Right atrium auricular region (tissue), 2 donors: ENCODE measurements at regions not wholly inside any gene's neighbourhood (a gene's known extent, or its start where the extent isn't known, plus 50 kb on each side); places are given as distances from the start of the nearest gene placed in this dataset.

Experiments used
- DNase-seq: peaks from one replicate; pipeline ENCODE4 v3.0.0-alpha.2; 2019; ENCODE audit warnings: low spot score
- H3K27ac ChIP-seq, 2 donors: fragments of 200-600 bp; sonication (generic); 1 replicate in 1 of 2; 2 replicates in 1 of 2; pipeline ENCODE4 v1.5.1; 2016 to 2019
- H3K27me3 ChIP-seq, 2 donors: fragments of 200-600 bp; sonication (generic); one replicate each; pipeline versions ENCODE4 v1.5.1 to v1.6.0; 2017 to 2019
- H3K36me3 ChIP-seq: fragments of 200-600 bp; sonication (generic); one replicate; pipeline ENCODE4 v1.5.1; 2016
- H3K4me1 ChIP-seq, 2 donors: fragments of 200-600 bp; sonication (generic); one replicate each; pipeline versions ENCODE4 v1.5.1 to v1.6.0; 2017 to 2019
- H3K4me3 ChIP-seq, 2 donors: fragments of 200-600 bp; sonication (generic); 1 replicate in 1 of 2; 2 replicates in 1 of 2; pipeline ENCODE4 v1.5.1; 2017 to 2019; ENCODE audit warnings: mild to moderate bottlenecking in 1 of 2, moderate library complexity in 1 of 2
- H3K9me3 ChIP-seq, 2 donors: fragments of 200-600 bp; sonication (generic); one replicate each; pipeline ENCODE4 v1.5.1; 2019
- CTCF ChIP-seq, 2 donors: fragments of 200-600 bp; sonication (generic); IDR thresholded peaks; one replicate each; pipeline ENCODE4 v1.5.1; 2019; ENCODE audit warnings: antibody characterized with exemption in 2 of 2

- Histone ChIP-seq H3K36me3 (no peaks in the 10 kb centered on the region), H3K4me1 (no peaks in the 10 kb centered on the region), H3K4me3 (no peak overlapping the region), H3K27me3 (no peaks in the 10 kb centered on the region), H3K27ac (no peak overlapping the region), H3K9me3 (no peaks in the 10 kb centered on the region)
- TF ChIP-seq CTCF (IDR thresholded peaks at IDR 0.05): no peak
- peak; percentile 56 for DNase-seq
These were observed 315.8 kb downstream of the BCL11B start for GRCh38 chr14:98956181-98956580.

GRCh38 chr14:98956661-98957060, 315.3 kb downstream of the BCL11B start:
- Histone ChIP-seq H3K4me3 (no peak overlapping the region), H3K4me1 (no peaks in the 10 kb centered on the region), H3K9me3 (no peaks in the 10 kb centered on the region), H3K27ac (peak overlapping the region in 1 of 2 donors; percentile 53), H3K27me3 (no peaks in the 10 kb centered on the region), H3K36me3 (no peaks in the 10 kb centered on the region)
- DNase-seq: peak; percentile 55
- TF ChIP-seq CTCF (IDR thresholded peaks at IDR 0.05): no peak

DNA sequence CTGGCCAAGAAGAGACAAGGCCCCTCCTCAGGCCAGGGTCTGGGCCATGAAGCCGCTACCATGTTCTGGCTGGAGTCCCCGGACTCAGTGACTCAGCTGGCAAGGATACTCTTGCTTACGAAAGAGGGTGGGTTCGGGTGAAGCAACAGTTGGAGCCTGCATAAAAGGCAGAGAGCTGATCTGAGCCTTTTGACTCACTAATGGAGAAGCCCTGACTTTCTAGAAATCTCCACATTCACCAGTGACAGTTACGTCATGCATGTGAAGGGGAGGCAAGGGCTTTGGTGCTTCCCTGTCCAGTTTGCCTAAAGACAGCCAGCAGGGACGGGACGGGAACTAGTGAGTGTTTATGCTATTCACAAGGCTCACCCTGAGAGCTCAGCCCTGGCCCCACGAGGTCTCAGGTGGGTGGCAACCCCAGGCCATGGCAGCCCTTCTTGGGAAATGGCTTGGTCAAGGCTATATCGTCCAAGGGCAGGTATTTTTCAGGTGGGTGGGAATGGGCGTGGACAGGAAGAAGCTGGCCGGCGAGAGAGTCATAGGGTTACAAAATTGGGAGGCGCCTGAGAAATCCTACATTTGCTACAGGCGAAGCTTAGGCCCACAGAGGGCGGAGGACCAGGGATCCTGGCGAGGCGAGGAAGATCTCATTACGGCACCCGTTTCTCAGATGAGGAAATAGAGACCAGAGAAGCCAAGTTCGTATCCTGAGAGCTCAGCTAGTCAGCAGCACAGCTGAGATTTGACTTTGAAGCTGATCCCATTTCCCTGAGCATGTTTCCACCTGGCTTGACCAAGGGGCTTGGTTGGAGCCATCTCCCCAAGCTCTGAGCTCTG, 314.6 kb downstream of the BCL11B start:
- H3K4me1 ChIP-seq: no peaks in the 10 kb centered on the region
- H3K27ac ChIP-seq: peak overlapping the region in 1 of 2 donors; percentile 53
- peak; percentile 93 for DNase-seq
- H3K4me3 ChIP-seq: no peak overlapping the region
- H3K9me3 ChIP-seq: no peaks in the 10 kb centered on the region
- no peak for TF ChIP-seq CTCF (IDR thresholded peaks at IDR 0.05)
- no peaks in the 10 kb centered on the region for H3K27me3 ChIP-seq
- H3K36me3 ChIP-seq: no peaks in the 10 kb centered on the region

GRCh38 chr14:98958048-98958631, 313.9 kb downstream of the BCL11B start:
- no peak overlapping the region for H3K4me3 ChIP-seq
- no peak overlapping the region for H3K27ac ChIP-seq
- no peaks in the 10 kb centered on the region for H3K4me1 ChIP-seq
- no peak for TF ChIP-seq CTCF (IDR thresholded peaks at IDR 0.05)
- H3K9me3 ChIP-seq: no peaks in the 10 kb centered on the region
- peak; percentile 38 for DNase-seq
- H3K27me3 ChIP-seq: no peaks in the 10 kb centered on the region
- no peaks in the 10 kb centered on the region for H3K36me3 ChIP-seq

DNA sequence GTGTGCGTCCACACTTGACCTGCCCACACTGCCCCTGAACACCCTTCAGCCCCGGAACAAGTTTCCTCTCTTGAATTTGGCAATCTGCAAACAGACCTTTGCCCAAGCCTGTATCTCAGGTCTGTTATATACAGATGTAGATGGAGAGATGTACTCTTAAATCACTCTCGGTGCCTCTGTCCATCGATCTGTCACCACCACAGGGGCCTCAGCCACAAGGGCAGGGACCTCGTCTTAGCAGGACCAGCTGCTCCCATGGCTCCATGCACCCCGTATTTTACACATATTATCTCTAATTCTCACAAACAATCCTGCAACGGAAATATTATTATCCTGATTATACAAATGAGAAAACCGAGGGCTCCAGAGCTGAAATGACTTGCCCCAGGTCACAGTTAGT, 313.4 kb downstream of the BCL11B start:
- H3K36me3 ChIP-seq: no peaks in the 10 kb centered on the region
- no peak for DNase-seq
- H3K27ac ChIP-seq: no peak overlapping the region
- TF ChIP-seq CTCF (IDR thresholded peaks at IDR 0.05): no peak
- no peaks in the 10 kb centered on the region for H3K27me3 ChIP-seq
- H3K9me3 ChIP-seq: no peaks in the 10 kb centered on the region
- no peaks in the 10 kb centered on the region for H3K4me1 ChIP-seq
- H3K4me3 ChIP-seq: no peak overlapping the region
